OCI-LY7 (cell line): ENCODE measurements at regions not wholly inside any gene's neighbourhood (a gene's known extent, or its start where the extent isn't known, plus 50 kb on each side); places are given as distances from the start of the nearest gene placed in this dataset.

ENCODE experiments used
- CTCF ChIP-seq: fragments of 200-600 bp; sonication (generic); conservative IDR thresholded peaks from 2 replicates; pipeline ENCODE4 v1.5.1; 2014; ENCODE audit warnings: mild to moderate bottlenecking, antibody characterized with exemption, low read length, moderate library complexity, mixed read lengths
- EZH2phosphoT487 ChIP-seq: fragments of 200-600 bp; sonication (generic); IDR thresholded peaks from 2 replicates; pipeline ENCODE4 v1.6.1; 2018; ENCODE audit warnings: low read depth, borderline replicate concordance, mild to moderate bottlenecking, mixed run types, antibody characterized with exemption, low read length, moderate library complexity, mixed read lengths

- TF ChIP-seq CTCF (no peak), EZH2phosphoT487 (no peak)
These were observed 56.7 kb upstream of the RBPJ start for GRCh38 chr4:26264109-26264508.
